GM23338 (cell line): ENCODE measurements at regions not wholly inside any gene's neighbourhood (a gene's known extent, or its start where the extent isn't known, plus 50 kb on each side); places are given as distances from the start of the nearest gene placed in this dataset.

Experiments
- ATAC-seq: fragments of 200-7000 bp; cut with Tn5 transposase; 3 replicates; pipeline ENCODE4 v1.9.1; 2020
- DNase-seq: peaks from one replicate; pipeline ENCODE4 v3.0.0-alpha.2; 2015; ENCODE audit warnings: low spot score
- H2AFZ ChIP-seq: fragments of 200-600 bp; sonication (generic); 2 replicates; pipeline ENCODE4 v1.8.0; 2016; ENCODE audit warnings: antibody characterized with exemption, mild to moderate bottlenecking, moderate library complexity
- H3F3A ChIP-seq: fragments of 200-600 bp; sonication (generic); replicated peaks from 2 replicates; pipeline ENCODE4 v1.8.0; 2017; ENCODE audit warnings: antibody characterized with exemption, mixed run types, low read depth
- H3K27ac ChIP-seq: fragments of 200-600 bp; sonication (generic); 2 replicates; pipeline ENCODE4 v1.6.1; 2016; ENCODE audit warnings: low read depth
- H3K27me3 ChIP-seq: fragments of 200-600 bp; sonication (generic); 2 replicates; pipeline ENCODE4 v1.8.0; 2016; ENCODE audit warnings: mild to moderate bottlenecking, mixed run types, moderate library complexity; ENCODE audit not compliant: insufficient read depth
- H3K36me3 ChIP-seq: fragments of 200-600 bp; sonication (generic); 2 replicates; pipeline ENCODE4 v1.8.0; 2016; ENCODE audit warnings: mild to moderate bottlenecking; ENCODE audit not compliant: insufficient read depth
- H3K4me1 ChIP-seq: fragments of 200-600 bp; sonication (generic); 2 replicates; pipeline ENCODE4 v1.8.0; 2016; ENCODE audit warnings: mild to moderate bottlenecking, moderate library complexity; ENCODE audit not compliant: insufficient read depth
- H3K4me2 ChIP-seq: fragments of 200-600 bp; sonication (generic); 2 replicates; pipeline ENCODE4 v1.7.1; 2017; ENCODE audit warnings: mixed run types
- H3K4me3 ChIP-seq: fragments of 200-600 bp; sonication (generic); 2 replicates; pipeline ENCODE4 v1.6.1; 2016; ENCODE audit warnings: mixed run types
- H3K79me2 ChIP-seq: fragments of 200-600 bp; sonication (generic); replicated peaks from 2 replicates; pipeline ENCODE4 v1.8.0; 2017; ENCODE audit warnings: mild to moderate bottlenecking; ENCODE audit not compliant: insufficient read depth
- H3K9me2 ChIP-seq: fragments of 200-600 bp; sonication (generic); 2 replicates; pipeline ENCODE4 v1.8.0; 2017; ENCODE audit not compliant: insufficient read depth
- H4K20me1 ChIP-seq: fragments of 200-600 bp; sonication (generic); replicated peaks from 2 replicates; pipeline ENCODE4 v1.8.0; 2017; ENCODE audit warnings: mild to moderate bottlenecking; ENCODE audit not compliant: insufficient read depth
- H3K27ac Mint-ChIP-seq: 2 replicates; pipeline ENCODE4 v1.8.0; 2020; ENCODE audit warnings: inconsistent platforms, mild to moderate bottlenecking, moderate library complexity, mixed read lengths
- H3K27me3 Mint-ChIP-seq: 3 replicates; pipeline ENCODE4 v1.8.0; 2022; ENCODE audit warnings: low read depth, mild to moderate bottlenecking, moderate library complexity, mixed read lengths, inconsistent platforms; ENCODE audit not compliant: insufficient read depth, poor library complexity
- H3K36me3 Mint-ChIP-seq: 3 replicates; pipeline ENCODE4 v1.8.0; 2021; ENCODE audit warnings: low read depth, mild to moderate bottlenecking, inconsistent platforms, moderate library complexity, mixed read lengths
- H3K4me1 Mint-ChIP-seq: 3 replicates; pipeline ENCODE4 v1.8.0; 2020; ENCODE audit warnings: mild to moderate bottlenecking, inconsistent platforms, mixed read lengths
- H3K4me3 Mint-ChIP-seq: 3 replicates; pipeline ENCODE4 v1.8.0; 2021; ENCODE audit warnings: moderate library complexity, mild to moderate bottlenecking, inconsistent platforms, mixed read lengths
- H3K9me3 Mint-ChIP-seq: 3 replicates; pipeline ENCODE4 v1.8.0; 2020; ENCODE audit warnings: moderate library complexity, mild to moderate bottlenecking, inconsistent platforms, mixed read lengths
- CREB1 ChIP-seq: fragments of 250-450 bp; sonication (Bioruptor Pico); IDR thresholded peaks from 2 replicates; pipeline ENCODE4 v1.5.0; 2020; ENCODE audit warnings: low read depth, mild to moderate bottlenecking, moderate library complexity
- CTCF ChIP-seq, 2 experiments: fragments of 200-600 bp in 1 of 2; sonication (generic) in 1 of 2; conservative IDR thresholded peaks; 2 replicates each; pipeline versions ENCODE4 v1.5.1 to v1.6.1; 2016 to 2017; ENCODE audit warnings: antibody characterized with exemption in 2 of 2, low read depth in 2 of 2, mild to moderate bottlenecking in 2 of 2, moderate library complexity in 1 of 2
- ETS1 ChIP-seq: IDR thresholded peaks from 2 replicates; pipeline ENCODE4 v1.6.1; 2016; ENCODE audit warnings: antibody characterized with exemption
- EZH2 ChIP-seq: fragments of 200-600 bp; sonication (generic); IDR thresholded peaks from one replicate; pipeline ENCODE4 v1.8.0; 2017; ENCODE audit warnings: antibody characterized with exemption, mild to moderate bottlenecking, low read depth; ENCODE audit not compliant: unreplicated experiment
- EZH2phosphoT487 ChIP-seq: fragments of 200-600 bp; sonication (generic); IDR thresholded peaks from one replicate; pipeline ENCODE4 v1.8.1; 2018; ENCODE audit warnings: antibody characterized with exemption; ENCODE audit not compliant: unreplicated experiment
- NANOG ChIP-seq: IDR thresholded peaks from 2 replicates; pipeline ENCODE4 v1.6.1; 2016; ENCODE audit warnings: antibody characterized with exemption, borderline replicate concordance
- POLR2AphosphoS5 ChIP-seq: IDR thresholded peaks from 2 replicates; pipeline ENCODE4 v1.6.1; 2016; ENCODE audit warnings: antibody characterized with exemption, low read depth
- ZNF114 ChIP-seq: fragments of 250-450 bp; sonication (Bioruptor Pico); IDR thresholded peaks from 2 replicates; pipeline ENCODE4 v1.5.0; 2020; ENCODE audit warnings: mild to moderate bottlenecking, moderate library complexity
- ZNF462 ChIP-seq: fragments of 250-450 bp; sonication (Bioruptor Pico); IDR thresholded peaks from 2 replicates; pipeline ENCODE4 v1.5.0; 2020; ENCODE audit warnings: mild to moderate bottlenecking, moderate library complexity

- Histone ChIP-seq H3K36me3 (no peaks in the 10 kb centered on the region), H3K4me3 (no peak overlapping the region), H3K4me2 (no peak overlapping the region), H3K27ac (no peak overlapping the region), H3K27me3 (no peaks in the 10 kb centered on the region), H2AFZ (no peak overlapping the region), H4K20me1 (no peaks in the 10 kb centered on the region), H3F3A (no peaks in the 10 kb centered on the region), H3K79me2 (no peaks in the 10 kb centered on the region), H3K4me1 (0 out of 2 replicates have a peak, but pooled peaks cover under 1% of the 10 kb centered on the region), H3K9me2 (no peaks in the 10 kb centered on the region)
- H3K27me3 Mint-ChIP-seq = peaks cover 4% of the 10 kb centered on the region
- peaks cover 10% of the 10 kb centered on the region for H3K9me3 Mint-ChIP-seq
- H3K27ac Mint-ChIP-seq = no peak overlapping the region
- H3K4me1 Mint-ChIP-seq = peaks cover 10% of the 10 kb centered on the region
- H3K36me3 Mint-ChIP-seq = no peaks in the 10 kb centered on the region
- no peak for TF ChIP-seq EZH2phosphoT487
- no peak overlapping the region for H3K4me3 Mint-ChIP-seq
- ATAC-seq (no peak), DNase-seq (no peak)
Observed at GRCh38 chr2:8312861-8313830, 368.7 kb upstream of the ID2 start.

- Histone ChIP-seq H3K4me3 (no peak overlapping the region), H4K20me1 (no peaks in the 10 kb centered on the region), H3K27ac (no peak overlapping the region), H3K9me2 (0 out of 2 replicates have a peak, but pooled peaks cover 1% of the 10 kb centered on the region), H3K4me2 (no peak overlapping the region), H3F3A (no peaks in the 10 kb centered on the region), H2AFZ (no peak overlapping the region), H3K4me1 (peaks cover 8% of the 10 kb centered on the region), H3K79me2 (no peaks in the 10 kb centered on the region), H3K36me3 (no peaks in the 10 kb centered on the region), H3K27me3 (no peaks in the 10 kb centered on the region)
- Mint-ChIP-seq H3K27me3 (peaks cover 4% of the 10 kb centered on the region), H3K9me3 (peaks cover 10% of the 10 kb centered on the region), H3K4me1 (peaks cover 13% of the 10 kb centered on the region), H3K27ac (no peak overlapping the region), H3K4me3 (no peak overlapping the region), H3K36me3 (no peaks in the 10 kb centered on the region)
- no peak for ATAC-seq
- TF ChIP-seq NANOG (no peak), ZNF114 (CRISPR knock-in tag) (no peak), CREB1 (CRISPR knock-in tag) (no peak), CTCF (conservative IDR thresholded peaks at IDR 0.05; ENCODE audit: low read depth in 2 of 2) (no peak), POLR2AphosphoS5 (no peak), ZNF462 (CRISPR knock-in tag) (no peak), ETS1 (no peak), EZH2 (no peak)
- no peak for DNase-seq
Observed at GRCh38 chr2:8314063-8314462, 367.8 kb upstream of the ID2 start.
